ENCODE measurements at regions not wholly inside any gene's neighbourhood (a gene's known extent, or its start where the extent isn't known, plus 50 kb on each side); places are given as distances from the start of the nearest gene placed in this dataset.

- TF ChIP-seq EZH2 (IDR thresholded peaks at IDR 0.05; ENCODE audit: insufficient read depth, low read length) (no peak), CTCF (IDR thresholded peaks at IDR 0.05; ENCODE audit: insufficient read depth, low read depth, low read length) (no peak)
Measured at GRCh38 chr6:133740816-133741215, 148.1 kb upstream of the TCF21 start.
